Right kidney (tissue), 1 donor: ENCODE measurements at regions not wholly inside any gene's neighbourhood (a gene's known extent, or its start where the extent isn't known, plus 50 kb on each side); places are given as distances from the start of the nearest gene placed in this dataset.

Experiments
- DNase-seq: peaks from one replicate; pipeline ENCODE4 v3.0.0-alpha.2; 2016

- DNase-seq = no peak
Measured at GRCh38 chr3:127396473-127396872, 108.6 kb upstream of the PRR20G start.

GRCh38 chr3:127395663-127396355 lies 108.0 kb upstream of the PRR20G start:
- no peak for DNase-seq

GRCh38 chr3:127394984-127395662 lies 107.3 kb upstream of the PRR20G start:
- DNase-seq = no peak

GRCh38 chr3:127394031-127394430 lies 106.2 kb upstream of the PRR20G start:
- DNase-seq = no peak

GRCh38 chr3:127393131-127393820 lies 105.4 kb upstream of the PRR20G start:
- no peak for DNase-seq

GRCh38 chr3:127392156-127392490 lies 104.3 kb upstream of the PRR20G start:
- DNase-seq = no peak

- DNase-seq = no peak
Measured at GRCh38 chr3:127391436-127392155, 103.8 kb upstream of the PRR20G start.

GRCh38 chr3:127390365-127391025 lies 102.6 kb upstream of the PRR20G start:
- DNase-seq = no peak

- DNase-seq = no peak
Measured at GRCh38 chr3:127389913-127390312, 102.1 kb upstream of the PRR20G start.

GRCh38 chr3:127389420-127389819 lies 101.6 kb upstream of the PRR20G start:
- DNase-seq = no peak

GRCh38 chr3:127388427-127388826 lies 100.6 kb upstream of the PRR20G start:
- DNase-seq = no peak

GRCh38 chr3:127387556-127388153 lies 99.8 kb upstream of the PRR20G start:
- DNase-seq = no peak

GRCh38 chr3:127387119-127387518 lies 99.3 kb upstream of the PRR20G start:
- DNase-seq = no peak

GRCh38 chr3:127386490-127386889 lies 98.6 kb upstream of the PRR20G start:
- no peak for DNase-seq

- DNase-seq = no peak
Measured at GRCh38 chr3:127385540-127385870, 97.7 kb upstream of the PRR20G start.

GRCh38 chr3:127384717-127385539 lies 97.1 kb upstream of the PRR20G start:
- DNase-seq = no peak

GRCh38 chr3:127383656-127384179 lies 95.9 kb upstream of the PRR20G start:
- DNase-seq = no peak

GRCh38 chr3:127377801-127378655 lies 90.2 kb upstream of the PRR20G start:
- no peak for DNase-seq

GRCh38 chr3:127375151-127375930 lies 87.5 kb upstream of the PRR20G start:
- DNase-seq = no peak
